BE2C (cell line): ENCODE measurements at regions not wholly inside any gene's neighbourhood (a gene's known extent, or its start where the extent isn't known, plus 50 kb on each side); places are given as distances from the start of the nearest gene placed in this dataset.

ENCODE experiments used
- DNase-seq: peaks from one replicate; pipeline ENCODE4 v3.0.0-alpha.2; 2020
- H3K27me3 ChIP-seq: fragments of 250-450 bp; sonication (Bioruptor Pico); 2 replicates; pipeline ENCODE4 v1.5.1; 2020; ENCODE audit warnings: mild to moderate bottlenecking
- H3K36me3 ChIP-seq: fragments of 250-450 bp; sonication (Bioruptor Pico); 2 replicates; pipeline ENCODE4 v1.5.1; 2020; ENCODE audit warnings: mild to moderate bottlenecking
- H3K4me1 ChIP-seq: fragments of 250-450 bp; sonication (Bioruptor Pico); 2 replicates; pipeline ENCODE4 v1.5.1; 2020
- H3K4me3 ChIP-seq: 2 replicates; pipeline ENCODE4 v1.5.1; 2011; ENCODE audit warnings: low read depth, low read length
- H3K9me3 ChIP-seq: fragments of 250-450 bp; sonication (Bioruptor Pico); 2 replicates; pipeline ENCODE4 v1.5.1; 2020
- CTCF ChIP-seq: IDR thresholded peaks from 2 replicates; pipeline ENCODE4 v1.5.1; 2012; ENCODE audit warnings: mild to moderate bottlenecking, low read depth, low read length

DNA sequence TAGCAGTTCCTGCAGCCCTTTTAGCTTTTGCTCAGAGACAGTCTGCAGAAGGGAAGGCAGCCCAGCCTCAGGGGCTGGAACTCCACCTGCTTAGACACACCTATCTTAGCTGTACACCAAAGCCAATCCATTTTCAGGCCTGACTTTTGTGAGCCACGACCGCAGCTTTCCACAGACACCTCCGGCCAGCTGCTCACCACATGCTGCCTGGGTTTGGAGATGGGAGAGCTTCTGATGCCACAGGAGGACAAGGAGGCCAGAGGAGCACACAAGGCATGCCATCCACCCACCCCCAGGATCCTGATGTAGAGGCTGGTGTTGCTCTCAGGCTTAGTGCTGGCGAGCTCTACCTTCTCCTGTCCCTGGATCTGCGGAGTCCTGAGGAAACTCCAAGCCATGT is 141.8 kb upstream of the NALF2 start:
- no peaks in the 10 kb centered on the region for H3K4me1 ChIP-seq
- H3K9me3 ChIP-seq: no peaks in the 10 kb centered on the region
- no peaks in the 10 kb centered on the region for H3K36me3 ChIP-seq
- no peaks in the 10 kb centered on the region for H3K27me3 ChIP-seq
- no peak for DNase-seq
- no peak overlapping the region for H3K4me3 ChIP-seq
- no peak for TF ChIP-seq CTCF

DNA sequence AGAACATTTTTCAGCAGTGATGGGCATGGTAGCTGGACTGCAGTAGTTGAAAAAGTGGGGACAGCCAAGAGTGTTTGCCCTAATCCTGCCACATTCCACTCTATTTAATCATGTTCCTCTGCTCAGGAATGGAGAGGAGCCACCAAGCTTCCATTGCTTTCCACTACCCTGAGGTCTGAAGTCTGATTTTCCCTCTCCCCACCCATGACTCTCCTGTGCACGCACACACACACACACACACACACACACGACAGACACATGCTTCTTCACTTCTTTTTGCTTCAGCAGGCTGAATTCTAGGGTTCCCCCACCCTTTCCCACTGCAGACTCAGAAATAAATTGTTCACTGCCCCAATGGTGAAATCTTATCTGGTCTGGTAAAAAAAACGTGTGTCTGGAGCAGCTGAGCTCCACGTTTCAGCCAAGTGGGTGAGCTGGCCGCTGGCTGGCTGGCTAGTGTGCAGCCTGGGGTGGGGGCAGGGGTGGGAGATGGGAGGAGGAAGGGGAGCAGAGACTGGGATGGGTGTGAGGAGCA is 142.7 kb upstream of the NALF2 start:
- no peaks in the 10 kb centered on the region for H3K4me1 ChIP-seq
- H3K4me3 ChIP-seq: no peak overlapping the region
- no peaks in the 10 kb centered on the region for H3K36me3 ChIP-seq
- no peaks in the 10 kb centered on the region for H3K9me3 ChIP-seq
- DNase-seq: peak; percentile 7
- no peak for TF ChIP-seq CTCF
- H3K27me3 ChIP-seq: no peaks in the 10 kb centered on the region

DNA sequence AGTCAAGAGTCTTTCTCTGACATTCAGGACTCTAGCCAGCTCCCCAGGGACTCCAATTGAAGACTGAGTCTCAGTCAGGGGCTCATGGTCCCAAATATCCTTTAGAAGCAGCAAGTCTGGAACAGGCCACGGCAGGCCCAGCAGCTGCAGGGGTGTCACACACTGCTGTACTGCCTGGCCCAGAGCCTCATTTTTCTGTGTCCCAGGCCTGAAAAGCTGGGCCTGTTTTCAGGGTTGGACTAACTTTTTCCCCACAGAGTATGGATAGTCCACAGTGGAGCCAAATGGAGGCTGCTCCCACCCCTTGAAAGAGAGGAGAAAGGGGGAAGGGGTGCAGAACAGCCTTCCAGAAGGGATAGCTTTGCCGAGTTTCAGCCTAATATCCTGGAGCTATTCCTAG is 146.8 kb upstream of the NALF2 start:
- Histone ChIP-seq H3K36me3 (no peaks in the 10 kb centered on the region), H3K27me3 (no peaks in the 10 kb centered on the region), H3K9me3 (no peaks in the 10 kb centered on the region), H3K4me1 (no peaks in the 10 kb centered on the region), H3K4me3 (no peak overlapping the region)
- no peak for TF ChIP-seq CTCF
- no peak for DNase-seq

GRCh38 chrX:69324851-69325250 is 159.6 kb upstream of the PJA1 start:
- Histone ChIP-seq H3K9me3 (no peaks in the 10 kb centered on the region), H3K27me3 (no peaks in the 10 kb centered on the region), H3K36me3 (no peaks in the 10 kb centered on the region), H3K4me3 (no peak overlapping the region), H3K4me1 (no peaks in the 10 kb centered on the region)
- TF ChIP-seq CTCF: no peak
- DNase-seq: no peak

GRCh38 chrX:69323786-69324720 is 158.8 kb upstream of the PJA1 start:
- H3K36me3 ChIP-seq: no peaks in the 10 kb centered on the region
- TF ChIP-seq CTCF: no peak
- no peaks in the 10 kb centered on the region for H3K27me3 ChIP-seq
- H3K9me3 ChIP-seq: no peaks in the 10 kb centered on the region
- no peaks in the 10 kb centered on the region for H3K4me1 ChIP-seq
- no peak overlapping the region for H3K4me3 ChIP-seq
- peak; percentile 56 for DNase-seq

GRCh38 chrX:69321789-69322188 is 156.5 kb upstream of the PJA1 start:
- no peaks in the 10 kb centered on the region for H3K4me1 ChIP-seq
- H3K4me3 ChIP-seq: no peak overlapping the region
- no peak for DNase-seq
- H3K9me3 ChIP-seq: no peaks in the 10 kb centered on the region
- H3K27me3 ChIP-seq: no peaks in the 10 kb centered on the region
- H3K36me3 ChIP-seq: no peaks in the 10 kb centered on the region
- no peak for TF ChIP-seq CTCF
